GM19023 (cell line): ENCODE measurements at regions not wholly inside any gene's neighbourhood (a gene's known extent, or its start where the extent isn't known, plus 50 kb on each side); places are given as distances from the start of the nearest gene placed in this dataset.
"Not testable (repeated sequence)": the region's sequence is repeated elsewhere in the genome, so short reads cannot be mapped to it uniquely, and the experiment has no call there.

Source experiments
- ATAC-seq: cut with Tn5 transposase; IDR thresholded peaks from one replicate; pipeline ENCODE4 v1.9.1; 2021; ENCODE audit warnings: mild to moderate bottlenecking, moderate library complexity; ENCODE audit not compliant: unreplicated experiment

DNA sequence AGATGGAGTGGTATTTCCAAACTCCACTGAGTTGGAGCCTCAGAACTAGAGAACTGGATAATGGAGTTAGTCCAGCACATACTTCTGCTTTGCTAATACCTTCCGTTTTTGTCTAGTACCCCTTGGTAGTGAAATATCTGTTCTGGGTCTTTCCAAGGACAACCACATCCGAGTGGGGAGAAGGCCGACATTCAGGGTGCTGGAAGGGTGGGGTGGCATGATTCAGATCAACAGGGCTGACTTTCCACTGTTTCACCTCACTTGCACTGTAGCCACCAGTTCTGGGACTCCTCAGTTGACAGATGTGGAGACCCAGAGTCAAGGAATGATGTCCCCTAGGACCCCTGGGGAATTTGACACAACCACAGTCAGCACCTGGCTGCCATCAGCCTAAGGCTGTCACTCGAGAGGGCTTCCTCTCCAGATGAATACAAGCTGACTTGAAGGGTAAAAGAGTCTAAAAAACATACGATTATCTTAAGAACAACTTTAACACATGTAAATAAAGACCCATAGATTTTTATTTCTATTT is 84.8 kb upstream of the HNF1B start:
- no peak for ATAC-seq

DNA sequence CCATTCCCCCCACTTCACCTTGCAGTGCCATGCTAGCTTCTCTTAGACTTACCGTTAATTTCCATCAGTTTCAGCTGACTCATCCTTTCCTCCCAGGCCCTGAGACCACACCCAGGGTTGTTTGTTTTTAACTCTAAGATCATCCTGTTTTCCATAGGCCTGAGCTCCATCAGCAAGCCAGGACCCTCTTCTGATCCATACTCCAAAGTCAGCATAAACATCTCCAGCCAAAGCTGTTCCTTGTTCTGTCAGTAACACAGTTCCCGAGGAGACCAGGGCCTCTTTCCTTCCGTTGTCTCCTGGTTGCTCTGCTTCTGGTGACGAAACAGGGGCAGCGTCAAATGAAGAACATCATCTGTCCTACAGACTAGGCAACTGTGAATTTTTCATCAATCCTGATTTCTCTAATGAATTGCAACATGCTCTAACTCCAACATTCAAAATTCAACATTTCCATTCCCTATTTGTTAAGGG is 83.8 kb upstream of the HNF1B start:
- no peak for ATAC-seq

DNA sequence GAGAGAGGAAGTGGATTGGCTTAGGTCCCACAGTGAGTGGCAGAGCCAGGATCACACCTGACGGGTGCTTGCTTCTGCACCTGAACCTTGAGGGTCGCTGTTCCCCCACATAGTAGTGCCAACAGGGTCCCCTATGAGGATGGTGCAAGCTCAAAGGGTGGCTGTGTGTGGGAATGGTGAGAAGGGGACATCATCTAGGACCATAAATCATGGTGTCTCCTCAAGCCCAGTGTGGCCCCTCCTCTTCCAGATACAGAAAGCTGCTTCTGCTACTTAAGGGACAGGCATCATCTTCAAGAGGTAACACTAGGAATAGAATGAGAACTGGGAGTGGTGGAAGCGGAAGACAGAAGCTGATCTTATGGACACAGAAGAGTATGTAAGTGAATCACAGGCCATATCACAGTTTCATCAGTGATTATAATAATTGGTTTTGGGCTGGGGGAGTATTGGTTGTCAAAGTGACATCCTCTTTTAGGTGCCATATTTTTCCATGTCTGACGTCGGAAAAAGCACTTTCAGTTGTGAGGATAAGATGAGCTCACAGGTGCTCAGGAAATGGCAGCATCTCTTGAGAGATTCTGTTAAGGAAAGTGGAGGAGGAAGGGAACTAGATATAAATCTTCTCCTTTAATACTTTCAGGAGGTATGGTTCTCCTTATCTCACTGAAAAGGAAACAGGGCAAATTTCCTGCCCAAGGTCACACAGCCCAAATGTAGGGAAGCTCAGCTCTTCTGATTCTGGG is 83.2 kb upstream of the HNF1B start:
- ATAC-seq = no peak

DNA sequence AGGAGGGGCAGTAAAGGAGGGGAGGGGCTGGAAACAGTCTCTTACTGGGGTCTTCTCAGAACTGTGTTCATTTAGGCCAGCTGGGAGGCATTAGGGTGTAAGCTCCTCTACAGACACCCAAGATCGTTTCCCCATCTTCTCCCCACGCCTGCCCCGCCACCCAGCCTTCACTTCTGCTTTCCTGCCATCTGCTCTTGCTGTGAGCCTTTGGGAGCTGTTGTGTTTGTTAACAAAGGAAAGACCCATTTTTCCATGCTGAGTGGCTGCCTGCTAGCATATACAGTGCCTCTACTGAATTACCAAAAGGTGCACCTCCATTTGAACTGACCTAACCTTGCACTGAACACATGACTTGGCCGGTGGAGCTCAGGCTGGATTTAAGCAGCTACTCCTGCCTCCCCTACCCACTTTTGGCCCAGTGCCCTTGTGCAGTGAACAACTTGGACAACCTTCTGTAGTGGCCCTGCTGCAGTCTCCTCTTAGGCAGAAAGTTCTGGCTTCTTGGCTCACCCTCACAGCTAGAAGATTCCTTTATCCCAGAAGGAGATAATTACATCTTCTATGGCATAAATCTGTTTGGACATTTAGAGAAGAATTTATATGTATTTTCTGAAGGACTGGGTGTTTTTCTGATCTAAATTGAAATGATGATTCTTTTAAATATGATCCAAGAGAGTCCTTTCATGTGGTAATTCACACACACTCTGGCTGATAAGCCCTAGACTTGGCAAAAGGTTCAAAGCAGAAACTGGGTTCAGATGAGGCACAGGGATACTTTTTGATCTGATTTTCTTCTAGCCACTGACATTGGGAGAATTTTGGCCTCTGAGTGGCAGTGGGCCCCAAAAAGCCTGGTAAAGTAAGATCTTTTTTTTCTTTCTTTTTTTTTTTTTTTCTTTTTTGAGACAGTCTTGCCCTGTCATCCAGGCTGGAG is 81.9 kb upstream of the HNF1B start:
- ATAC-seq = no peak

DNA sequence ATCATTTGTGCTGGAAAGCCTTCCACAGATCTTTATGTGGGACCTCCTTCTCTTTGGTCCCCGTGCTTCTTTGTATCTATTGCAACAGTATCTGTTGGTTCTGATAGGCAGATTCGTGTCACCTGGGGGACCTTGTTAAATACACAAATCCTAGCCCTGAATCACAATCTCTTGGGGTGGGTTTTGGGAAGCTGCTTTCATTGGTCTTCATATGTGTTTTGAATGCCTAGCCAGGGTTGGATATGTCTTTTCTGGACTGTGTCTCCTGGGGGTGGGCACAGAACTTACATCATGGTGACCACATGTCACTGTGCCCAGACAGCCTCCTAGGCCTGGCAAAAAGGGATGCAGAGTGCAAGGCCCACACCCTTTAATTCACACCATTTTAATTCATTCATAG is 81.0 kb upstream of the HNF1B start:
- no peak for ATAC-seq

DNA sequence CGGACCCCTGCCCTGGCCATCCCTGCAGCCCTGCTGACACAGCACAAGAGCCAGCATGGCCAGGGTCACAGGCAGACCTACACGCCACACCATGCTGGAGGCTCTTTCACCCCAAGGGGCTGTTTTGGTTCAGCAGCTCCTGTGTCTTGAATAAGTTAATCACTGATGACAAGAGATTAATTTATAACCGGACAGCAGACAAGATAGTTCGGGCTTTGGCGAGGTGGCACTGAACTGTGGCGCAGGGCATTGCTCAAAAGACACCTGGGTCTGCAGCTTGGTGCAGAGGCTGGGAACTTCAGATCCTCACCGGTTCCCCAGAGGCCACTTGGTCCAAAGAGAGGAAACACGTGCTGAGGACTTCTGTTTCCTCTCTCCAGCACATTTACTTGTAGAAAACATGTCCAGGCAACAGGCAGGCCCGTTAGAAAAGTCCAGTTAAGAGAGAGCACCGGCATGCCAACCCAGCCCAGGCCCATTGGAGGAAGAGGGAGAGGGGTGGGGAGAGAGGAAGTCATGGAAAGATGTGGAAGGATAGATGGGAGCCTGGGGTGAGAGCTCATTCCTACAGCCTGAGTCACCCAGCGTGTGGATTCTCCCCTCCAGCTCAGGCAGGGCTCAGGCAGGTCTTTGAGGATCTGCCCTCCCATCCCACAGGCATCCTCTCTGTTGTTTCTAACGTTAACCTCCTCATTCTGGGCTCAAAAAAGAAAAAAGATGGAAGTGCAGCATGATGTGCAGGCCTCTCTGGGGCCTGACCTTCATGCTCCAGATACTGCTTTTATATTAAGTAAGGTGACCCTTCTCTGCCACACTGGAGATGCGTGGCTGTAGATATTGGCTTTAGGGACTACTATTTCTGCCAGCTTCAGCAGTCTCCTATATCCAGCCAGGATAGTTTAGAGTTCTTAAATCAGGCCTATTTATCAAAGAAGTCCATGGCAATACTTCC is 80.0 kb upstream of the HNF1B start:
- ATAC-seq = no peak

DNA sequence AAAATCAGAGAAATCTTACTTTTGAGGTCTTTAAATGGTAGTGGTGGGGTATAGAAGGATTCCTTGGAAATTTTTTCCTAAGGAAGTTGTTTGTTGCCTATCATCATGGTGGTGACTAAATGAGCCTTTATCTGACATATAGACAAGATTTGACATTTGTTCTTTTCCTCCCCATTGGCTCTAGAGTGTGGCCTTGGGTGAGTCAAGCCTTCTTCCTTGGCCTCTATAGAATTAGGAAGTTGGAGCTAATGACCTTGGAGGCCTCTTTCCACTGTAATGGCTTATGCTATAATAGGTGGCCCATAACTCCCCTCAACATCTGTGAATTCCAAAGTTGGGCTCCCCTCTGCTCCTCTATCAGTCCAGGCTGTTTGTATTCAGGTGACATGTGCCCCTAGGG is 79.1 kb upstream of the HNF1B start:
- ATAC-seq = no peak

DNA sequence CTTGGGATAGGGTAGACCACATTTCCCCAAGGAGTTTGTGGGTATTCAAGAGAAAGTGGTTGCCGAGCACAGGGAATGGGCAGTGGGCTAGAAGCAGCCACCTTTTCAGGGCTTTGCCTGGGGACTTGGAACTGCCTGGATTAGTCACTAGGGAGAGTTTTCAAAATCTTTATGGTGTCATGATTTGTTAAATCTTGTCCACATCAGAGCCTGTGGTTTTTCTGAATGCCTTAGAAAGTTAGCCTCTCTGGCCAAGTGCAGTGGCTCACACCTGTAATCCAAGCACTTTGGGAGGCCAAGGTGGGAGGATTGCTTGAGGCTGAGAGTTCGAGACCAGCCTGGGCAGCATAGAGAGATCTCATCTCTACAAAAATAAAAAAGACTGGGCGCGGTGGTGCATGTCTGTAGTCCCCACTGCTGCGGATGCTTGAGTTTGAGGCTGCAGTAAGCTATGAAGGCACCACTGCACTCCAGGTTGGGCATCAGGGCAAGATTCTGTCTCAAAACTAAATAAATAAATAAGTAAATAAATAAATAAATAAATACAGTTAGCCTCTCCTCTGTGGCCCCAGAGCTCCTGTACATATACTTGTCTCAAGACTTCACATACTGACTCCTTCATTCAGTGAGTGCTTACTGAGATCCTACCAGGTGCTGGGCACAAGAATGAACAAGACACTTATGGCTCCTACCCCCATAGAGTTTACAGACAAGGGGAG is 76.3 kb upstream of the HNF1B start:
- ATAC-seq = no peak

DNA sequence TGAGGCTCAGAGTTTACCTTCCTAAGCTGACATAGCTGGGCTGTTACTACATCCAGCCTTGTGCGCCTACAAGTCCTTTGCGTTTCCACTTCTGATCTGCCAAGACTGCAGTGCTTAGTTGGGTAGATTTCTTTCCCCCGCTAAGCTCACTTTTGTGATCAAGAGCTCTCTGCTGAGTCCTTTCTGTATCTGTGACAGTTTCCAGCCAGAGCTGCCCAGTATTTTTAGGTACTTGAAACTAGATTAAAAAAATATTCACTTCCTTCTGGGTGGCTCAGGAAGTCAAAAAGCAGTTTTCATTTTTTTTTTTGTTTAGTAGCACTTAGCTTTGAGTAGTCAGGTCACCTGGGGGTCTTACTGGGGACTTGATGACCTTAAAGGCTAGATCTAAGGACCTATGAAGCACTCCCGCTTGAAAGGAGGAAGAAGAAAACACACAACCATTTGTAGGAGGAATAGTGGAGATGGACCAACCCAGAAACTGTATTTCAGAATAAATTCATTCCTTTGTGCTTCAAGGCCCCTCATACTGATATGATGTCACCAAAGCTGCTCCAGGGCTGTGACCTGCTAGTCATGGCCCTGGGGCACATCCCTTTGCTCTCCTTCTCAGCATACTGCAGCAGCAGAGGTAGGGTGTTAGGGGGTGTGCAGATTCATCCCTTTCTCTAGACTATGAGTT is 75.6 kb upstream of the HNF1B start:
- ATAC-seq = no peak

DNA sequence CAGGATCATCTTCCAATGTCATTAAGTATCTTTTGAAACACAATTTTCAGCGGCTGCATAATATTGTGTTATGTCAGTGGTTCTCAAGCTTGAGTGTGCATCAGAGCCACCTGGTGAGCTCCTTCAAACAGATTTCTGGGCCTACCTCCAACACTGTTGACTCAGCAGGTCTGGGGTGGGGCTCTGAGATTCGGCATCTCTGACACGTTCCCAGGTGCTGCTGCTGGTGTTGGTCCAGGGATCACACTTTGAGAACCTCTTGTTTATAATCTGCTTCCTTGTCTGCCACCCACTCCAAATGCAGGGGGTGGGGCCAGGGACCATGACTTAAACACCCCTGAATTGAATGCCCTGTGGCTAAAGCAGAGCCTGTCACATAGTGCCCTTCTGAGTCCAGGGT is 73.8 kb upstream of the HNF1B start:
- ATAC-seq = no peak

DNA sequence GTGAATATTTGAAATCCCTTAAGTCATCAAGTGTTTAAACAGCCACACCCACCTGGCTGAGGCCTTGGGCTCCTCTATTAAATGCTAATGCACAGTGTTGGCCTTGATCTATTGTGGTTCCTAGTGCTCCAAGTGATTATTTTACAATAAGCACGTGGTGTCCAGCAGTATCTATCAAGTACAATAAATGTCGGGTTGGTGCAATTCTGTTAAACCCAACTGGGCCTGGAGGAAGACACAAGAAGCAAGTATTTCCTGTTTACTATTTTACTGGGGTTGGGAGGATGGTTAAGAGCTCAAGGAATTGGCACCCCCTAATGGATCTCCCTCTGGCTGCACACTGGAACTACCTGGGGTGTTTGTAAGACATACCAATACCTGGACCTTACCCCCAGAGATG is 72.1 kb upstream of the HNF1B start:
- ATAC-seq = no peak

DNA sequence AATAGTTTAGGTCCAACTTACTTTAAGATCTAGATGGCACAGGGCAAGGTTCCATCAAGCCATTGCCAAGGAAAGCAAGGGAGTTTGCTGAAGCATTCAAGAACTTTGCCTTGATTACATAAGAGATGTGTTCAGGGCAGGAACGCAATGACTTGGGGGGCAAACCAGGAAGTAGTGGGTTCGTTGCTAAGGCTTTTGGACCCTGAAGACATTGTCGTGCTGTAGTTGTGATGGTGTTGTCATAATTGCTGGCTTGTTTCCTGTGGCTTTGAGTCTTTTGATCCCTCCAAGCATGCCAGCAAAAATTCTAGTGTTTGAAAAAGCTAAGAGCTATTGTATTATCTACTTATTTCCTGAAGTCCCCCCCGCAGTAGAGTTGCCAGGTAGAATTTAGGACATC is 70.7 kb upstream of the HNF1B start:
- no peak for ATAC-seq

DNA sequence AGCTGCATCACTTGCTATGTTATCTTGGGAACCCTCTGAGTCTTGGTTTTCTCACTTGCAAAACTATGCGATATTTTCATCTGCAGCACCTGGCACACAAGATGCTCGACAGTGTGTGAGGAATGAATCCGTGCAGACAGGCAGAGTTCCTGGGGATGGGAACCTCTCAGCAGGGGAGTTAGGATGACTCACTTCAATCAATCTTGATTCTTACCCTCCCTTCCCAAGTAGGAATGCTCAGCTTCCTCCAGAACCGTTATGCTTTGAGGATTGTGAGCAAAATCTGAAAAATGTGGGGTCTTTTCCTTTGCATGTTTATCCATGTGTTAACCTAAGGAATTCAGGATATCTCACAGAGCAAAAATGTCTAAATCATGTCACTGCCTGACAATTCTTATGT is 68.9 kb upstream of the HNF1B start:
- ATAC-seq = no peak

DNA sequence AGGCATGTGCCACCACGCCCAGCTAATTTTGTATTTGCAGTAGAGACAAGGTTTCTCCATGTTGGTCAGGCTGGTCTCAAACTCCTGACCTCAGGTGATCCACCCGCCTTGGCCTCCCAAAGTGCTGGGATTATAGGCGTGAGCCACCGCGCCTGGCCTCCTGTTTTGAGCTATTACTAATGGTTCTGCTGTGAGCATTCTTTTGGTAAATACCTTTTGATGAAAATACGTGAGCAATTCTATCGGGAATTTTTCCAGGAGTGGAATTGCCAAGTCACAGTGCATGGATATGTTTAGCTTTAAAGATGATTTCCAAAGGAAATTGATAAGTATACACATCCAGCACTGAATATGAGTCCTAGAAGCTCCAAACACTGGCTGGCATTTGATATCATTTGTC is 64.0 kb upstream of the HNF1B start:
- ATAC-seq = not testable (repeated sequence)

DNA sequence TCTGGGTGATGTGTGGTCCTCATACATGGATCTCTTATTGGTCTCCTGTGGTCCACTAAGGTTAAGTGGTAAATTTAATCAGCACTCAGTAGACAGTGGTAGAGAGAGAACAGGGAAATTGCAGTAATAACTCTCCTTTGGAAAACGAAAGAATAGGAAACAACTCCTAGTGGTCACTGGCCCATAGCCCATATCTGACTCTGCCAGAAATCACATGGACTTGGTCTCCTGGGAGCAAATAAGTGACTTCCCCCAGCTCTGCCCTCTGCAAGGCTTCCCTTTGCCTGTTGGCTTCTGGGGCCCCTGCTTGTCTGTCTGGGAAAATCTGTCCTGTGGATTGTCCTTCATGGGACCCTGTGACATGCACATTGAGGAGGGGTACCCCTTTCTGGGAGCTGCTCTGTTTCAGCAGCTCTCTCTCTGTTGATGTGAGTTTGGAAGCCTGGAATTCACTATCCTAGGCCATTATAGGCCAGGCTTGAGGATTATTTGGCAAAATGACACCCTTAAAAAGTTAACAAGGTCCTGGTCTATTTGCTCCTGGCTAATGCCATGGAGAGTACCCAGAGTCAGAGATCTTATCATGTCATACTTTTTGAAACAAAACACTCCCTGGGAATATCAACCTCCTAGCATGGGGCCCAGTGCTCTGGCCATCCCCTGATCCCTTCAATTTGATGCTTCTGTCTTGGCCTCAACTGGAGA is 58.0 kb upstream of the HNF1B start:
- ATAC-seq = no peak

DNA sequence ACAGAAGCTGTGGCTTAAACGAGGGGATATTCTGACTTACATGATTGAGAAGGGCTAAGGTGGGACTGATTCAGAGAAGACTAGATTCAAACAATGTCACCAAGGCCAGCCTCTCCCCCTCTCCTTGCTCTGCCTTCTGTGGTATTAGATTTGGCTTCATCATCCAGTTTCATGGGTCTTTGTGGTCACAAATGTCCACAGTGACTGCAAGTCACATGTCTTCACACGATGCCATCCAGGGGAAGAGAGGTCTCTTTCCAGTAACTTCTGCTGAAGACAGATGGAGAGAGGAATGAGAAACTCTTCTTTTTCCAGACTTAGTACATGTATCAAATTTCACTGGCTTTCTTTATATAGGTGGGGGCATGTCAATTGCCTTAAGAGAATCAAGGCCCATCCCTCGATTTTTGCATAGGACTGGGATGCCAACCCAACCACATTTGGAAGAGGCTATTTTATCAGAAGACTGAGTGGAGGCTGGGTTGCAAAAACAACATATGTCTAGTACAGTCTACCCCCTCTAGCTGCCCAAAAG is 57.3 kb upstream of the HNF1B start:
- no peak for ATAC-seq

DNA sequence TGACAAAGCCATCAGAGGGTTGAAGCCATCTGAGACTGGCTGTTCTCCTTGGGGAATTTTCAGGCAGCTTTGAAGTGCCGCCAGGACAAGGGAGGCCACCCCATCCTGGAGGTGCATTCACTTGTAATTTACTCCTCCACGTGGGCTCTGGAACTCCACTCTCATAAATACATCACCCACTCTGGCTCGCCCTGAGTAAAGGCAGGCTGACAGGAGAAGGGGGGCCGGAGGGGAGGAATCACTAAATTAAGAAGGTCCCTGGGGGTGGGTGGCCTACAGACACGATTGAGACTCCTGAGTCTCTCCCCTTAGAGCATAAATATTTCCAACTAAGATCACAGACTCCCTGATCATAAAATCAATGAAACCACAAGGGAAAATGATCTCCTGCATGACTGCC is 56.3 kb upstream of the HNF1B start:
- no peak for ATAC-seq

DNA sequence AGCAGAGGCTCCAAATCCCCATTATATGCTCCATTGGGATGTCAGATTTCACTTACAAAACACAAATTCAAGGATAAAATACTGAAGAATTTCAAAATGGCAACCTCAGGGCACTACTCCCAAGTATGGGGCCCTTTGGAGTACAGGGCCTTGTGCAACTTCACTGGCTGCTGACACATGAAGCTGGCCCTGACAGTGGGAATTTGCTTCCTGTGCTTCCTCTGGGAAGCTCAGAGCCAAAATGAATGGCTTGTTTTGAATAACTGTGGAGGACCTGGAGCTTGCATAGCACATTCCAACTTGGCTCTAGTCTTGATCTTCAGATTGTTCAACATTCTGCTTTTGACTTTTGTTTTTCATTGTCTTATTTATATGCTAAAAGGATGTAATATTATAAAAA is 52.3 kb upstream of the HNF1B start:
- ATAC-seq = no peak

DNA sequence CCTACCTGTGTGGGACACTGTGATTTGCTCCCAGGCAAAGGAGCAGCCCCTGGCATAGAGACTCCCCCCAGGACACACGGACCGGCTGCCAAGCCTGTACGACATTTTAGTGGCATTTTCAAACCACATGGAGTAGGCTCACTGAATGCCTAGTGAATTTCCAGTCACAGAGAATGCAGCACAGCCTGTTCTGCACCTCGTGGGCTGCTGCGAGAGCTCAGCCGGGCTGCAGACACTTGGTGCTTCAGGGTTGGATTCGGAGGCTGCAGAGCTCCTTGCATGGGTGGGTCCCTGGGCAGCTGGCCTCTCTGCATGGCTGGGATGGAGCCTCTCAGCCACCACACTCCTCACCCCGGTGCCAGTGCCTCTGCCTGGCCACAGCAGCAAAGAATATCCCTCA is 51.2 kb upstream of the HNF1B start:
- no peak for ATAC-seq
